HG03025 (cell line): ENCODE measurements at regions not wholly inside any gene's neighbourhood (a gene's known extent, or its start where the extent isn't known, plus 50 kb on each side); places are given as distances from the start of the nearest gene placed in this dataset.

Source experiments
- ATAC-seq: cut with Tn5 transposase; IDR thresholded peaks from one replicate; pipeline ENCODE4 v1.9.1; 2021; ENCODE audit warnings: mild to moderate bottlenecking, moderate library complexity; ENCODE audit not compliant: unreplicated experiment, low FRiP score

DNA sequence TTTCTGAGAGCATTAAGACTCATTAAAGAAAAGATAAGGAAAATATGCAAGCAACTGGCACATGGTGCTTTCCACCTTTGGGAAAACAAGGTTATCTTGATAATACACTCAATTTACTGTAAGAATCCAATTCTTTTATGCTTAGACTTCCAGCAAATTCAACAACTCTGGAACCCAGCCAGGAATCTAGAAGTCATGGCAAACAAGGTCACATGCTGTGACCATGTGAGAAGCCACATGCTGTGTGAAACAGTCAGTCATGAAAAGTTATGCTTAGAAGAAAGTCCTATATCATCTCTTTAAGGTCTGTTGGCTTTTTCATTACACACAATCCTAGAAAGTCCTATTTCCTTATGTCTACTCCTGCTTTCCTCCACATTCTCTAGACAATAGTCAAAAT lies 581.8 kb upstream of the C9orf72 start:
- no peak for ATAC-seq

DNA sequence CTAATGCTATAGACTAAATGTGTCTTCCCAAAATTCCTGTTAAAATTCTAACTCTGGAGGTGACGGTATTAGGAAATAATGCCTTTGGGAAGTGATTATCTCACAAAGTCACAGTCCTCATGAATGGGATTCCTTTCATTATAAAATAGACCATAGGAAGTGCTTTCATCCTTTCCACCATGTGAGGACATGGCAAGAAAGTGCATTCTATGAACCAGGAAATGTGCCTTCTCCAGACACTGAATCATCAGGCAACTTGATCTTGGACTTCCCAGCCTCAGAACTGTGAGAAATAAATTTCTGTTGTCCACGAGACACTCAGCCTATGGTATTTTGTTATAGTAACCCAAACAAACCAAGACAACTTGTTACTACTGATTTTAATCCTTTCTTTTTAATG lies 582.4 kb upstream of the C9orf72 start:
- ATAC-seq, result no peak

DNA sequence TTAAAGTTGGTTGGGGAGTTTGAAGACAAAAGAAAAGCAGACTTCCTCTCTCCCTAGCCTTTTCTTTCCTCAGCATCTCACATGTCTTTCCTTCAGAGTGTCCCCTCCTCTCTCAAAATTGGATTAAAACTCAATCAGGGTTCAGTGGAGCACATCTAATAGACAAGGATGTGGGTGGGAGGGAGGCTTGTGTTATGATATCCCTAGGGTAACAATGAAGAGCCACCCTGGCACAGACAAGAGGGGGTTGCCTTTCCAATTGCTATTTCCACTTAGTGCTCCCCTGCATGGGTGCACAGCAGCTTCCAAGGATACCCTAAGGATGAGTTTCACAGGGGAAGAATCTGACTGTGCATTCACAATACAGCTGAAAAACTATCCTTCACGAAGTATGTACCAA lies 585.2 kb upstream of the C9orf72 start:
- ATAC-seq, result no peak

GRCh38 chr9:28163619-28164018 lies 590.3 kb upstream of the C9orf72 start:
- ATAC-seq, result no peak

DNA sequence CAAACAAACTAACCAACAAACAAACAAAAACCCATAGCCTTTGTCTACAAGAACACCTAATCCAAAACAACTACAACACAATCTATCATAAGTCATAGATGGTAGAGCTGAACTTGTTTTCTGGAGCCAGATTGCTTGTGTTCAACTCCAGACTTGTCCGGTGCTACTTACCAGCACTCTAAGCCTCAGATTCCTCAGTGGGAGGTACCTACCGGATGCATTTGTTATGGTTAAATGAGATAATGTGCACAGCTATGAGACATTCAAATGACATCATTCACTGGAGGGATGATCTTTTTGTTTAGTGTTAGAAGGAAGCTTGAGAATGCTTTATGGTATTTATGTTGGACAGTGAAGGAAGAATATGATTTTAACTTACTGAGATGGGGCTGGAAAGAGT lies 592.9 kb upstream of the C9orf72 start:
- ATAC-seq, result no peak

DNA sequence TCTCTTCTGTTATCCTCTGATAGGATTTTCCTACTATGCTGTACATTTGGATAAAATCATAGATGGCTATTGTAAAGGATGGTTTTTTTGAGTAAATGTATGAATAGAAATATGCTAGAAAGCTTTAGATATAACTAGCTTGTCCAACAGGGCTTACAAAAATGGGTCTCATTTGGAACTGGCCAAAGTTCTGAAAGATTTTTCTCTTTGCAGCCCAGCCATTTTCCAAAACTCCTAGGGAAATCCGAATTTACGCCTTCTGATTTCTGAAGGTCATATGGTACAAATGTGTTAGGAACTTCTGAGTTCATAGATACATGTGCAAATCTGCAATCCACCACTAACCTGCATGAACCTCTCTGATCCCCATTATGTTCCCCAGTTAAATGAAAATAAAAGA lies 603.9 kb upstream of the C9orf72 start:
- no peak for ATAC-seq

DNA sequence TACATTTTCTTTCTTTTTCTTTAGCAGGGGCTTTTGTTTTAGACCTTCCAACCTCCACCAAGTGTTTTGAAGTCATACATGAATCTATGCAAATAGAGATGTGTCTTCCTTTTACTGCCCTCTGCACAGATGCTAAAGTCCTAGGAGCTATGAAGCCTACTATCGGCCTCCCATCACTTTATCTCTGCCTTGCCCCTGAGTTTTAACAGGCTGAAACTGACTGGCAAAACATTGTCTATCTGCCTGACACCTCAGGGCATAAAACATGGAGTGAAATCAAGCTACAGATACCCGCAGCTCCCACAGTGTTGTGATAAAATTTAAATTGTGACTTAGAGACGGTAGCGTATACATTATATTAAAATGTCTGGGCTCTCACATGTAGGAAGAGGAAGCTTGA lies 604.6 kb upstream of the C9orf72 start:
- ATAC-seq, result no peak

DNA sequence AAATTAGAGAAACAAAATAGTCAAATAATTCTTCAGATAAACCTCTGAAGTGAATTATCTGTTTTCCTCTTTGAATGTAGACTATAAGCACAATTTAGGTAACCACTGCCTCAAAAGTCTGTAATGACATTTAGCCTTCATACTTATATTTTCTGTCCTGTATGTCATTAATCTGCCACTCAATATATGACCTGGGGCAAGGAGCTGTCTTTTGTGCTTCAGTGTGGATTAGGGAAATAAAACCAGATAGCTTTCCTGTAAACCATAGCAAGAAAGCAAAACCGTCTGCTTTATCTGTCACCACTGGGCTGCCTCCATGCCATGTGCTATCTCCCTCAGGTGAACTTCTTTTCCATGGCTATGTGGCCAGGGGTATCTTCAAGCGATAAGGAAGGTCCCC lies 606.6 kb upstream of the C9orf72 start:
- ATAC-seq, result no peak

DNA sequence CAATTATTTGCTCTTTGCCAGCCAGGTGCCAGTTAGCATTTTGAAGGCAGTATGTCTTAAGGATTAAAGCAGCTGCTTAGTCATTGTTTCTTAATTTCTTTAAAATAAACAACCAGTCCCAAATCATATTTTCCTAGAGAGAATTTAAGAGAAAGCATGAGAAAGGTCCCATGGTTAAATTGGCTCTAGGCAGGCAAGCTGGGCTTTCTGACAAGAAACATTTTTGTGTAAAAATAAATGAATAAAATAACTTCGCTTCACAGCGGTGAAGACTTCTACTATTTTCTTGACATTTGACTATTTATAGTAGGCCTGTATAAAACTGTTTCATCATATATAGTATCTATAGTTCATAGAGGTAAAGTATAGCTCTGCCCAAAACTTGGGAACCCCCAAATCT lies 617.7 kb upstream of the C9orf72 start:
- ATAC-seq, result no peak

GRCh38 chr9:28197653-28198052 lies 624.4 kb upstream of the C9orf72 start:
- no peak for ATAC-seq

- no peak for ATAC-seq
Observed at GRCh38 chr9:28203036-28203435, 629.8 kb upstream of the C9orf72 start.

- no peak for ATAC-seq
Observed at GRCh38 chr9:28206280-28206679, 633.0 kb upstream of the C9orf72 start.

- no peak for ATAC-seq
Observed at GRCh38 chr9:28207657-28208056, 634.4 kb upstream of the C9orf72 start.

DNA sequence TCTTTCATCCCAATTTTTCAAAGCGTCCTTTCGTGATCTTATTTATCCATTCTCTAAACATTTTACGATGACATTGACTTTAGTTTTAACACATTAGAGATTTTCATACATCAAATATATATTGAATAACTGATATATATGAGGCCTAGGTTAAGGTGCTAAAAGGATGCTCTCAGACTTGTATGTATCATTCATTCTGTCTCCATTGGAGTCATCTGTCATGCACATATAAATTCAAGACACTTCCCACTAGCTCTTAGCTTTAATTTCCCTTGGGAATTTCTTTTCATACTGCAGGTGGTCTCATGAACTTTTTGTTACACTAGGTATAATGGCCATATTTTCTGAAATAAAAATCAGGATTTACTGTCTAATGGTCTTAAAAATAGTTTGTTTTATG lies 635.8 kb upstream of the C9orf72 start:
- no peak for ATAC-seq

GRCh38 chr9:28212979-28213378 lies 639.7 kb upstream of the C9orf72 start:
- ATAC-seq, result peak; percentile 60

DNA sequence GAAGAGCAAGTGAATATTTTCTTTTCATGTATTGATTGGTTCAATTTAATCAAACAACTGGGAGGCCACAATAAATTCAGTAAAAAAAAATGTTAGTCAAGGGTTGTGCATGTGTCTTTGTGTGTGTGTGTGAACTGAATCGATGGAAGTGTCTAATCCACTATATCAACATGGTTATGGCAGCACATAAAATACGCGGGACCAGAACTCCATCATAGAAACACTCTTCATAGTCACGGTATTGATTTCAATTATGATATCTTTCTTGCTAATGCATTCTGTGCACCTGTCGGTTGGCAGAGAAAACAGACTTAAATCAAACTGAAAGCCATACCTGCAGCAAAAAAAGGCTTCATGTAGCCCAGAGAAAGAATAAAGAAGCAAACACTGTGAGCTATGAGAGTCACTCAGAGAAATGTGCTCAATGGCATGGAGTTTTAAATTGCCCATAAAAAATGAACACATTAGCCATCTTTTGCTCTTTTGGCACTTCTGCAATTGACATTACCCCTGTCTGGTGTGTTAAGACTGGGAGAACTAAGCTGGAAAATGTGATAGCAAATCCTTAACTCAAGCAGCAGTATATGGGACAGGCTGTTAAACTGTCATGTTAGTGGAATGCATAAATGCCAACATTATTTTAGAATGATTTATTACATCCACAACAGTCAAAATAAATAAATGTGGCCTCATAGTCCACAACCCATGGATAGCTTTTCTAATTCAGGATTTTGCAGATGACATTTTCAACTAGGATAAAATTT lies 642.4 kb upstream of the C9orf72 start:
- no peak for ATAC-seq

DNA sequence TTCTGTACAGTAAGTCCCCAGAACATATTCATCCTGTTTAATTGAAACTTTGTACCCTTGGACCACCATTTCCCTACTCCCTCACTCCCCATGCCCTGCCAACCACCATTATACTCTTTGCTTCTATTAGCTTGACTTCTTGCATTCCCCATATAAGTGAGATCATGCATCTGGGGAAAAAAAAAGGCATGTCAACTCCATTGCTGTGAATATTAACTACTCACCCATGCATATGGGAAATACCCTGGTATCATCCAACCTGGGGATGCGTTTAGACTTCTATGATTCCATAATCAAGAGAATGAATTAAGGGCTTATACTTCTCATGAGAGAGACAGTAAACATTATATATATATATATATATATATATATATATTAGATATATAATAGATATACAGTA lies 659.4 kb upstream of the C9orf72 start:
- ATAC-seq, result no peak

- ATAC-seq, result no peak
Observed at GRCh38 chr9:28234133-28234893, 661.0 kb upstream of the C9orf72 start.

DNA sequence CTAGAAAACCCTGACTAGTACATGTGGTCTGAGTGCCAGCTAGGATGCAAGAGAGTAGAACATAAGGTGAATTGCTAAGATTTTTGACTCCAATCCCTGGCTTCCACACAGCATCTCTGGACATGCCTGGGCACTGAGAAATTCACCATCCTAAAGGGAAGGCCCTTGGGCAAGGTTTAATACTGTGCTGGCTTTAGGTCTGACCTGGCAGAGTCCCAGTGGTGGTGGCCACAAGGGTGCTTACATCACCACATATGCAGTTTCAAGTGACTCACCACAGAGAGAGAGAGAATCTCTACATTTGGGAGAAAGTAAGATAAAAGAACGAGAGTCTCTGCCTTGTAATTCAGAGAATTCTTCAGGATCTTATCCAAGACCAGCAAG lies 661.6 kb upstream of the C9orf72 start:
- ATAC-seq, result no peak

DNA sequence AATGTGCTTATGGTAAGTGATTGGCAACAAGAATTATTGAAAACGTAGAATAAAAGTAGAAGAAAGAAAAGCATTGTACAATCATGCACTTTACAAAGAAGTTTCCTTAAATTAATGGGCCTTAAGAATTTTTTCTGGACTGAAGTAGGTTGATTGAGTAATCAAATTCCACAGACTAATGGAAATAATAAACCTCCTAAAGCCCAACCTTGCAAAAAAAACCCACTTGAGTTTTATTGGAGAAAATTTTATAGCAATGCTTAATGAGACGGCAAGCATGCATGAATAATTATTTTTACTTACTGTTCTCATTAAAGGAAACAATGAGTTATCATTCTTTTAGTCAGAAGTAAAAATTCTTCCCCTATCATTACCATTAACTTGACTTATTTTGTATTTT lies 676.1 kb upstream of the C9orf72 start:
- no peak for ATAC-seq

- ATAC-seq, result no peak
Observed at GRCh38 chr9:28255174-28255573, 681.9 kb upstream of the C9orf72 start.

DNA sequence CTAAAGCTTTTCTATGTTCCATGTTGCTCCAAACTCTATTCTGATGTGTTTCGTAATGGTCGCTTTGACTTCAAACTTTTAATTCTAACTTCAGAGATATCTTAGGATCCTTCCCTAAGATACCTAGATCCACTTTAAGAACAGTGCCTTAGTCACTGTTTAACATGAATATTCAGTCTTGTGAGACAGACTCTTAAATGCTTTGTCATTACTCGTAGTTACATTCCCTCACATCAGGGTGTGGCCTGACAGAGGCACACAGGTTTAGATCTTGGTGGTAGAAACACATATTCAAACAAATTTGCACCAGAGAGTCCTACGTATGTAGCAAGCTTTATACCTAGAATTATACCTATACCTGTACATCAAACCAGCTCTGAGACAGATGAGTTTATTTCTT lies 687.0 kb upstream of the C9orf72 start:
- ATAC-seq, result no peak
